ENCODE measurements at regions not wholly inside any gene's neighbourhood (a gene's known extent, or its start where the extent isn't known, plus 50 kb on each side); places are given as distances from the start of the nearest gene placed in this dataset.

DNA sequence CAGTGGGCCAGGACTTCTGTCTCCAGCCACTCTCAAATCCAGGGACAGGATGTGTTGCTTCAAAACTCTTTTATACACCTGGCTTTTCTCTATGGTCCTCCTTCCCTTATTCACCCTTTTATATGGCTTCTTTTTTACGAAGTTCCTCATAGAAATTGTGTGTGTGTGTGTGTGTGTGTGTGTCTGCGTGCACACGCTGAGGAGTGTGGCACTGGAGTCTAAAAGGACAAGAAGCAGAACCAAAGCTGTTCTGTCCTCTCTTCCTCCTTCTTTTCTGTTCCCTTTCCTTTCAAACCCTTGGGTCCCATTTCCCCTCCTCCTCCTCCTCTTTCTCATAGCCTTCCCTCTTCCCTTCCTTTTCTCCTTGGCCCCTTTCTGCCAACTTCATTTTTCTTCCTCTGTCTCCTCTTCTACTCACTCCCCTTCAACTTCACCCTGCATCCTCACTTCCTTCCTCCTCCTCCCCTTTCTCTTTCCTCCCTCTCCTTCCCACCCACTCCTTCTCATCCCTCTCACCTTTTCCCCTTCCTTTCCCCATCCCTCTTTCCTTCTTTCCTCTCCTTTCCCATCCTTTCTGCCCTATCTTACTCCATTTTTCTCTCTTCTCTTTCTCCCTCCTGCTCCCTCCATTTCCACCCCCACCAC lies 360.5 kb downstream of the MID1IP1 start:
- Histone ChIP-seq H3K23ac (ENCODE audit: low read depth, low read length) (no peak overlapping the region), H4K20me1 (ENCODE audit: insufficient read depth, low read length) (no peaks in the 10 kb centered on the region; the same call in 1 of the 2 replicates), H3K56ac (ENCODE audit: extremely low read depth, insufficient read depth, low read length) (no peak overlapping the region), H2AK5ac (ENCODE audit: low read depth, low read length) (no peak overlapping the region), H4K91ac (ENCODE audit: insufficient read depth, low read depth, low read length) (no peak overlapping the region), H3K9ac (ENCODE audit: low read depth, low read length) (no peak overlapping the region), H2BK20ac (ENCODE audit: low read depth, low read length) (no peak overlapping the region), H2BK5ac (ENCODE audit: low read depth, low read length, poor library complexity, severe bottlenecking) (no peak overlapping the region), H2AK9ac (replicated peaks; ENCODE audit: low read depth, low read length, poor library complexity) (no peak overlapping the region), H3K4me1 (ENCODE audit: control insufficient read depth, insufficient read depth, low read length) (no peaks in the 10 kb centered on the region), H3K27ac (ENCODE audit: insufficient read depth, low read length) (no peak overlapping the region), H3K79me1 (ENCODE audit: low read depth in 1 of 2, low read length in 2 of 2) (no peaks in the 10 kb centered on the region), H3K9me1 (ENCODE audit: insufficient read depth, low read length) (no peaks in the 10 kb centered on the region), H2BK120ac (ENCODE audit: low read depth, low read length) (no peak overlapping the region), H3K14ac (replicated peaks; ENCODE audit: low read depth, low read length) (no peak overlapping the region), H4K8ac (ENCODE audit: low read depth in 2 of 2, low read length in 2 of 2) (no peak overlapping the region), H3K27me3 (ENCODE audit: control insufficient read depth, insufficient read depth, low read length) (peaks cover 22% of the 10 kb centered on the region), H2AFZ (replicated peaks; ENCODE audit: low read length, poor library complexity) (no peak overlapping the region), H3K4ac (ENCODE audit: low read depth, low read length) (no peak overlapping the region), H3K18ac (ENCODE audit: low read depth, low read length) (no peak overlapping the region), H4K5ac (ENCODE audit: low read depth, low read length) (no peak overlapping the region), H3K9me3 (ENCODE audit: control insufficient read depth, insufficient read depth, low read length) (no peaks in the 10 kb centered on the region), H3K4me2 (ENCODE audit: low read depth, low read length) (no peak overlapping the region), H3K36me3 (ENCODE audit: control insufficient read depth, insufficient read depth, low read length) (no peaks in the 10 kb centered on the region), H3K4me3 (ENCODE audit: insufficient read depth, low read depth, low read length) (no peak overlapping the region), H2BK15ac (ENCODE audit: low read depth, low read length) (no peak overlapping the region)
- no CpG with 5 or more reads among the region's 3 CpGs for WGBS, 2 experiments (ENCODE audit: extremely low coverage in 2 of 2, insufficient read length in 1 of 2)
- CTCF ChIA-PET, result no interaction called here
- ATAC-seq (ENCODE audit: low read depth) (no peak), DNase-seq (no peak)
- in situ Hi-C loops (cut with MboI; ENCODE audit: low sequenced_read_pairs) (no loop called here), intact Hi-C loops (cut with micrococcal nuclease) (no loop called here), dilution Hi-C loops (cut with HindIII; ENCODE audit: low sequenced_read_pairs, unreplicated experiment) (no loop called here)
- BruUV-seq (replicated peaks), result no TSS peak
- TF ChIP-seq RAD21 (IDR thresholded peaks at IDR 0.05; ENCODE audit: low read length), result no peak
- TF ChIP-seq RCOR1 (IDR thresholded peaks at IDR 0.05; ENCODE audit: insufficient replicate concordance, low read length), result no peak
- no peak for TF ChIP-seq FOS (IDR thresholded peaks at IDR 0.05; ENCODE audit: low read depth, low read length)
- POLR2A ChIA-PET (ENCODE audit: unreplicated experiment), result no interaction called here

Measured in IMR-90 (cell line).